Stomach smooth muscle (tissue), 2 donors: ENCODE measurements at regions not wholly inside any gene's neighbourhood (a gene's known extent, or its start where the extent isn't known, plus 50 kb on each side); places are given as distances from the start of the nearest gene placed in this dataset.

Experiments used
- H3K27ac ChIP-seq: one replicate; pipeline ENCODE4 v1.7.0; 2013; ENCODE audit warnings: mild to moderate bottlenecking, low read length, inconsistent platforms
- H3K27me3 ChIP-seq, 2 donors: one replicate each; pipeline ENCODE4 v1.7.0; 2013; ENCODE audit warnings: low read length in 2 of 2; ENCODE audit not compliant: insufficient read depth in 2 of 2, control insufficient read depth in 1 of 2
- H3K36me3 ChIP-seq, 2 donors: one replicate each; pipeline ENCODE4 v1.7.0; 2013; ENCODE audit warnings: low read length in 2 of 2; ENCODE audit not compliant: control insufficient read depth in 2 of 2, insufficient read depth in 2 of 2
- H3K4me1 ChIP-seq: one replicate; pipeline ENCODE4 v1.7.0; 2013; ENCODE audit warnings: low read length; ENCODE audit not compliant: control insufficient read depth, insufficient read depth
- H3K4me3 ChIP-seq, 2 donors: one replicate each; pipeline ENCODE4 v1.7.0; 2013; ENCODE audit warnings: low read length in 2 of 2
- H3K9ac ChIP-seq, 2 donors: one replicate each; pipeline ENCODE4 v1.7.0; 2013; ENCODE audit warnings: low read length in 2 of 2, mild to moderate bottlenecking in 1 of 2
- H3K9me3 ChIP-seq, 2 donors: one replicate each; pipeline ENCODE4 v1.7.0; 2013; ENCODE audit warnings: low read length in 2 of 2; ENCODE audit not compliant: control insufficient read depth in 2 of 2
- donor health status: healthy.
- donor health status: Pancreatic carcinoma.

DNA sequence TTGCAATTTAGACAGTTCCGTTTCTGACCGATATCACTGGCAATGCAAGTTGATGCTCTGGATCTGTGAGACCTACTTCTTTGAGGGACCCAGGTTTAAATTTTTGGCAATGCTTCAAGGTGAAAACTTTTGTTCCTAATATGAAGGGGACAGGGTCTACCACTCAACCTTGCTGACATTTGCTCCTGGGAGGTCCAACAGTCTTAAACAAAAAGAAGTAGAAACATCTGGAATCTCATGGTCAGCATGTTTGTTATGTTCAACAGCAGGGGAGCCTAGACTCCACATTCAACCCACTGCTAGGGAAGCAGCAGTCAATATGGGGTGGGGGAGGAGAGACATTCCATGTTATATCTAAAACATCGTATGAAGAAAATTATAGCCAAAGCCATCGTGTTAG, 196.4 kb downstream of the SIM1 start:
- Histone ChIP-seq H3K27me3 (no peaks in the 10 kb centered on the region), H3K4me3 (no peak overlapping the region), H3K27ac (no peak overlapping the region), H3K9me3 (no peaks in the 10 kb centered on the region), H3K4me1 (no peaks in the 10 kb centered on the region), H3K36me3 (no peaks in the 10 kb centered on the region), H3K9ac (no peak overlapping the region)

DNA sequence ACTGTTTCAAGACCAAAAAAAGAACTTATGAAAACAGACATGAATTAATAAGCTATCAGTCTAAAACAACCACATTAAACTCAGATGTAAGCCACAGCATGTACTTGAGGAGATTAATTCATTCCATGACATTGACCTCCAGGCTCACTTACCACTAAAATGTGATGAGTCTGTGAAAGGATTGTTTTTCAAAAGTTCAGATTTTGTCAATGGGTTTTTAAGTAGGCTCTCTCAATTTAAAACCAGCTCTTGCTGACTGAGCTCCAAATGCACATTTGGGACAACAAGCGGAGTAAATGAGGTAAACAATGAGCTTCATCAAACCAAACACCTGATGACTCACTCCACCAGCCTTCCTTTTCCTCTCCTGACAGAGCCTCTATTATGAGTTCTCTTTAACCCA, 197.0 kb downstream of the SIM1 start:
- Histone ChIP-seq H3K9ac (no peak overlapping the region), H3K4me3 (no peak overlapping the region), H3K27ac (no peak overlapping the region), H3K4me1 (no peaks in the 10 kb centered on the region), H3K9me3 (no peaks in the 10 kb centered on the region), H3K27me3 (no peaks in the 10 kb centered on the region), H3K36me3 (no peaks in the 10 kb centered on the region)

DNA sequence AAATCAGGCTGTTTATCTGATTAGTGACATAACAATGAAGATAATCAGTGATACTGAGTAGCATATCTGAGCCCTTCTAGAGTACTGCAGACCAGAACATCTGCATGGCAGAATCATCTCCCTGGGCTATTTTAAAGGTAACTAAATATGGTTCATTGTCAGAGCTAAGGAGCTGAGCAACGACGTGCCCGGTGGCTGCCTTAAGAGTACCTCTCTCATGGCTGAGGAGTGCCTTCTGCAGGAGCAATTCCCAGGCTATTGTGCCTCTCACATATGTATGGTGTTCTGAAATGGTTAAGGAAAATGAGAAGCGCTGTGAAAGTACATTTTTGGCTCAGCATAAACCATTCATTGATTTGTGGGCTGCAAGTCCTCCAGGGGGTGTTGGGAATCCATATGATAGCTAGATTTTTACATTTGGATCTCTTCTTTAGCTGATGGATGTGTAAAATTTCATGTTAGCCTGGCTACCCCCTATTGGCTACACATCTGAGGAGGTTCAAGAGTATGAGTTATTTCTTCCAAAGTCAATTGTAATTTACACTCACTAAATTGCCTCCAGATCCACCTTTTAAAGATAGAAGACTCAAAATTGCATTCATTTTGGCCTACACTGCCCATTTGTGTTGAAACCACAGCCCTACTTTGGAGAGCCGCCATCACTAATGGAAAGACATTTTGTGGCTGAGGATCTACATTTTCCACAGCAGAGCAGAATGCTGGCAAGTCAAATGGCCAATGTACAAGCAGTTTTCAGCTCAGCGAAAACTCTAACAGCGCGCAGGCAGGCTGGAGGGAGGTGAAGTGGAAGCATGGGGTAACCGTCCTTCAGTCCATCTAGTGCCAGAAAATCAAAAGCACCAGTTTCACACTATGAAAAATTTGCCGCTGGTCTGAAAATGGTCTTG, 198.0 kb downstream of the SIM1 start:
- no peaks in the 10 kb centered on the region for H3K4me1 ChIP-seq
- H3K4me3 ChIP-seq = no peak overlapping the region
- no peak overlapping the region for H3K27ac ChIP-seq
- H3K36me3 ChIP-seq = no peaks in the 10 kb centered on the region
- no peak overlapping the region for H3K9ac ChIP-seq
- H3K27me3 ChIP-seq = no peaks in the 10 kb centered on the region
- no peaks in the 10 kb centered on the region for H3K9me3 ChIP-seq

- H3K9ac ChIP-seq = no peak overlapping the region
- H3K36me3 ChIP-seq = no peaks in the 10 kb centered on the region
- H3K27ac ChIP-seq = no peak overlapping the region
- no peaks in the 10 kb centered on the region for H3K9me3 ChIP-seq
- H3K27me3 ChIP-seq = no peaks in the 10 kb centered on the region
- no peaks in the 10 kb centered on the region for H3K4me1 ChIP-seq
- no peak overlapping the region for H3K4me3 ChIP-seq
These were observed 202.6 kb downstream of the SIM1 start for GRCh38 chr6:100262086-100262485.

DNA sequence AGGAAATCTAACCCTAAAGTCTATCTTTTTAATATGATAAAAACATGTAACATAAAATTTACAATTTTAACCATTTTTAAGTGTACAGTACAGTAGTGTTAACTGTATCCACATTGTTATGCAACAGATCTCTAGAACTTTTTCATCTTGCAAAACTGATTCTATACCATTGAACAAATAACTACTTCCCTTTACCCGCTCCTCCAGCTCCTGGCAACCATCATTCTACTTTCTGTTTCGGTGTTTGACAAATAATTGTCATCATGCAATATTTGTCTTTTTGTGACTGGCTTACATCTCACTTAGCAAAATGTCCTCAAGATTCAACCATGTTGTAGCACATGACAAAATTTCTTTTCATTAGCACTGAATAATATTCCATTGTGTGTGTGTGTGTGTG, 203.2 kb downstream of the SIM1 start:
- H3K27me3 ChIP-seq = no peaks in the 10 kb centered on the region
- no peak overlapping the region for H3K4me3 ChIP-seq
- H3K9ac ChIP-seq = no peak overlapping the region
- H3K27ac ChIP-seq = no peak overlapping the region
- H3K4me1 ChIP-seq = no peaks in the 10 kb centered on the region
- no peaks in the 10 kb centered on the region for H3K36me3 ChIP-seq
- no peaks in the 10 kb centered on the region for H3K9me3 ChIP-seq

- no peaks in the 10 kb centered on the region for H3K9me3 ChIP-seq
- H3K36me3 ChIP-seq = no peaks in the 10 kb centered on the region
- no peak overlapping the region for H3K9ac ChIP-seq
- H3K27me3 ChIP-seq = no peaks in the 10 kb centered on the region
- no peak overlapping the region for H3K27ac ChIP-seq
- no peak overlapping the region for H3K4me3 ChIP-seq
- H3K4me1 ChIP-seq = no peaks in the 10 kb centered on the region
These were observed 204.1 kb downstream of the SIM1 start for GRCh38 chr6:100260584-100260983.

- H3K4me3 ChIP-seq = no peak overlapping the region
- H3K27me3 ChIP-seq = no peaks in the 10 kb centered on the region
- no peaks in the 10 kb centered on the region for H3K9me3 ChIP-seq
- H3K27ac ChIP-seq = no peak overlapping the region
- H3K36me3 ChIP-seq = no peaks in the 10 kb centered on the region
- no peaks in the 10 kb centered on the region for H3K4me1 ChIP-seq
- H3K9ac ChIP-seq = no peak overlapping the region
These were observed 204.9 kb downstream of the SIM1 start for GRCh38 chr6:100259865-100260264.

GRCh38 chr6:100258752-100259151, 206.0 kb downstream of the SIM1 start:
- Histone ChIP-seq H3K27me3 (no peaks in the 10 kb centered on the region), H3K9me3 (no peaks in the 10 kb centered on the region), H3K36me3 (no peaks in the 10 kb centered on the region), H3K4me1 (no peaks in the 10 kb centered on the region), H3K4me3 (no peak overlapping the region), H3K9ac (no peak overlapping the region), H3K27ac (no peak overlapping the region)

DNA sequence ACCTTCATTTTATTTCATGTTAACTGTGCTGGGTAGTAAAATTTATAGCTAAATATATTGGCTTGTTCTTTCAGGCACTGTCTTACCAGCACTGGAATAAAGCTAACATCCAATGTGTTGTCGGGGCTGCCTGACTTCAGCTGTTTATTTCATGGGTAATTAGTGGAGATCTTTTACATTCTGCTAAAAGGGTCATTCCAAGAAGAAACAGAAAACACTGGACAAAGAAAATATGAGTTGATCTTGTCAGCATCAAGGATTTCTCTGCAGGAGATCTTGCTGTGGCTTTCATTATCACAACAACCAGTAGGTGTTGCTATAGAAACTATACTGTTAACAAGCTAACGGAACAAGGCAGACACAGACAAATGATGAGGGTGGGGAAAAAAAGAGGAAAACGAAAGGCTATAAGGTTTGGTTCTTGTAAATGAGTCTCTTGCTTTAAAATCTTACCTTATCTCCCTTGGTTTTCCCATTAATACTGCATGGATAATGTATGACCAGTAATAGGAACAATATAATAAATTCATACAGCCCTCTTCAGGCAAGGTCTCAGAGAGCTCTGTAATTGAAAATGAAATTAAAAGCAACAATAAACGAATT, 206.8 kb downstream of the SIM1 start:
- Histone ChIP-seq H3K4me3 (no peak overlapping the region), H3K27ac (no peak overlapping the region), H3K9me3 (no peaks in the 10 kb centered on the region), H3K4me1 (no peaks in the 10 kb centered on the region), H3K36me3 (no peaks in the 10 kb centered on the region), H3K9ac (no peak overlapping the region), H3K27me3 (no peaks in the 10 kb centered on the region)

DNA sequence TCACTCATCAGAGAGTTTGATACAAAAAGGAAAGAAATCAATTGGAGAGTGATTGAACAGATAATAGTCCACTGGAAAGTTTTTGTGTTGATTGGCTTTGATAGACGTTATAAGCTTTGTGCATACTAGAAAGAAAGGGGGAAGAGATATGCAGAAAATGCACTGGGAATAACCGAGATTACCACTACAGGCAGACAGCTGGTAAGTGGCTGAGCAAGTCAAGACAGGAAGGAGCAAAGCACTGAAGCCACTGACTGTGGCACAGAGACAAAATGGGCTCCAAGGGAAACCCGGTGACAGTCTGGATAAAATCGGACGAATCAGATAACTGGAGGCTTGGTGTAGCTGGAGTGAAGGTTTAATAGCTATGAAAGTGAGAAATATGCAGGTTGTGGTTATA, 209.0 kb downstream of the SIM1 start:
- H3K27ac ChIP-seq = no peak overlapping the region
- no peak overlapping the region for H3K4me3 ChIP-seq
- H3K27me3 ChIP-seq = no peaks in the 10 kb centered on the region
- H3K9me3 ChIP-seq = no peaks in the 10 kb centered on the region
- H3K4me1 ChIP-seq = no peaks in the 10 kb centered on the region
- no peaks in the 10 kb centered on the region for H3K36me3 ChIP-seq
- no peak overlapping the region for H3K9ac ChIP-seq

- Histone ChIP-seq H3K27ac (no peak overlapping the region), H3K4me1 (no peaks in the 10 kb centered on the region), H3K9ac (no peak overlapping the region), H3K36me3 (no peaks in the 10 kb centered on the region), H3K4me3 (no peak overlapping the region), H3K27me3 (no peaks in the 10 kb centered on the region), H3K9me3 (no peaks in the 10 kb centered on the region)
These were observed 217.6 kb downstream of the SIM1 start for GRCh38 chr6:100247123-100247522.
